LNCAP (cell line): ENCODE measurements at regions not wholly inside any gene's neighbourhood (a gene's known extent, or its start where the extent isn't known, plus 50 kb on each side); places are given as distances from the start of the nearest gene placed in this dataset.

Experiments
- CTCF ChIP-seq: fragments of 450-650 bp; IDR thresholded peaks from 2 replicates; pipeline ENCODE4 v1.5.1; 2017; ENCODE audit warnings: mild to moderate bottlenecking

GRCh38 chr2:49369650-49370049 lies 215.3 kb upstream of the FSHR start:
- no peak for TF ChIP-seq CTCF

DNA sequence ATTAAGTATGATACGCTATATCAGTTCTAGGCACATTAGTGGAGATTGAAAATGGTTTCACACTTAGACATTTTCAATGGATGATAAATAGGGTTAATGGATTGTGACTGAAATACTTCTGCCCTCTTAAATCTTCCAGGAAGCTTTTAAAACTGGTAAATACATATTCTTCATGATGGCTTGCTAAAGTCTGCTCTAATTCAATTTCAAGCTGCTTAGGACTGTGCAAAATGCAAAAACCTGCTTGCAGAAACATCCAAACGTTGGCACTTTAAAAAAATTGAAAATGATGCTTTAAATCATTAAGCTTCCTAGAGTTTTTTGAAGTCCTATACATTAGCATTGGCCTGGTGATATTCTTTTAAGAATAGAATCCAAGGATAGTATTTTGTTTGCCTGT lies 214.8 kb upstream of the FSHR start:
- TF ChIP-seq CTCF: no peak

- TF ChIP-seq CTCF: no peak
Observed at GRCh38 chr2:49367003-49367402, 212.7 kb upstream of the FSHR start.

GRCh38 chr2:49360407-49360767 lies 206.1 kb upstream of the FSHR start:
- TF ChIP-seq CTCF: no peak

- no peak for TF ChIP-seq CTCF
Observed at GRCh38 chr2:49359721-49360406, 205.5 kb upstream of the FSHR start.

- TF ChIP-seq CTCF: no peak
Observed at GRCh38 chr2:49355611-49356010, 201.3 kb upstream of the FSHR start.

- no peak for TF ChIP-seq CTCF
Observed at GRCh38 chr2:49351560-49351959, 197.2 kb upstream of the FSHR start.

DNA sequence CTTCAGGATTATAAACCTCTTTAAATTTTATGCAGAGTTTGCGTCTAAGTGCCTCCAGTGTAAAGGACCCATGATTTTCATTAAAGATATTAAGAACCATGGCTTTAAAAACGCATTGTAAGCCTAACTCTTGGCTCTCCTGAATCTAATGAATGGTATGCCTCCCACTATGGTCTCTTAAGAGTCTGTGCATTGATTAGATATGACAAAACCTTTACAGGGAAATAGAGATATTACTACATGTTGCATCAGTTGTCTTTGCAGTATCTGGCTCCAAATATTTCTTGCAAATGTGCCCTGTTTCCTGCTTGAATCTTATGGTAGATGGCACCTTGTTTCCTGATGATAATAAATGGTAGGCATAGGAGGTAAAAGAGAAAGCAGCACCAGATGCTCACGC lies 189.3 kb upstream of the FSHR start:
- no peak for TF ChIP-seq CTCF
